SK-N-SH treated with all-trans-retinoic acid at 6 μM for 48 hours (cell line): ENCODE measurements at regions not wholly inside any gene's neighbourhood (a gene's known extent, or its start where the extent isn't known, plus 50 kb on each side); places are given as distances from the start of the nearest gene placed in this dataset.
A peak's percentile ranks its signal among the peaks of the same experiment; 100 is the strongest.

ENCODE experiments used
- ATAC-seq: fragments of 200-7000 bp; cut with Tn5 transposase; 3 replicates; pipeline ENCODE4 v1.9.1; 2020; ENCODE audit warnings: mild to moderate bottlenecking, moderate library complexity
- ARNTL ChIP-seq: fragments of 450-650 bp; formaldehyde crosslinking; IDR thresholded peaks from 2 replicates; pipeline ENCODE4 v1.5.0; 2020; ENCODE audit warnings: low read depth, mild to moderate bottlenecking, moderate library complexity, borderline replicate concordance
- BACH2 ChIP-seq: fragments of 250-450 bp; sonication (Bioruptor Pico); IDR thresholded peaks from 2 replicates; pipeline ENCODE4 v1.9.0; 2021; ENCODE audit warnings: mild to moderate bottlenecking, borderline replicate concordance
- CREB5 ChIP-seq: fragments of 250-450 bp; sonication (Bioruptor Pico); IDR thresholded peaks from 2 replicates; pipeline ENCODE4 v1.5.1; 2020; ENCODE audit warnings: low read depth, mild to moderate bottlenecking, moderate library complexity
- CSRNP3 ChIP-seq: fragments of 250-450 bp; sonication (Bioruptor Pico); IDR thresholded peaks from 2 replicates; pipeline ENCODE4 v1.5.1; 2021; ENCODE audit warnings: mild to moderate bottlenecking, moderate library complexity
- ESRRG ChIP-seq: fragments of 250-450 bp; sonication (Bioruptor Pico); IDR thresholded peaks from 2 replicates; pipeline ENCODE4 v1.6.1; 2021; ENCODE audit warnings: mild to moderate bottlenecking
- GLIS3 ChIP-seq: fragments of 250-450 bp; sonication (Bioruptor Pico); IDR thresholded peaks from 2 replicates; pipeline ENCODE4 v1.5.0; 2020; ENCODE audit warnings: mild to moderate bottlenecking, moderate library complexity
- ISL1 ChIP-seq: fragments of 250-450 bp; sonication (Bioruptor Pico); IDR thresholded peaks from 2 replicates; pipeline ENCODE4 v2.1.2; 2022; ENCODE audit warnings: mild to moderate bottlenecking, moderate library complexity
- OSR1 ChIP-seq: fragments of 250-450 bp; sonication (Bioruptor Pico); IDR thresholded peaks from 2 replicates; pipeline ENCODE4 v1.8.0; 2022; ENCODE audit warnings: moderate library complexity, mild to moderate bottlenecking, inconsistent platforms
- PATZ1 ChIP-seq: fragments of 250-450 bp; sonication (Bioruptor Pico); IDR thresholded peaks from 2 replicates; pipeline ENCODE4 v1.8.0; 2020; ENCODE audit warnings: mild to moderate bottlenecking, moderate library complexity, borderline replicate concordance
- PPARA ChIP-seq: fragments of 250-450 bp; sonication (Bioruptor Pico); IDR thresholded peaks from 2 replicates; pipeline ENCODE4 v1.5.0; 2020; ENCODE audit warnings: mild to moderate bottlenecking, borderline replicate concordance
- RARB ChIP-seq: fragments of 250-450 bp; sonication (Bioruptor Pico); IDR thresholded peaks from 2 replicates; pipeline ENCODE4 v1.8.0; 2021; ENCODE audit warnings: mild to moderate bottlenecking, moderate library complexity
- SNAI2 ChIP-seq: fragments of 250-450 bp; sonication (Bioruptor Pico); IDR thresholded peaks from 2 replicates; pipeline ENCODE4 v1.5.0; 2020; ENCODE audit warnings: mild to moderate bottlenecking, moderate library complexity
- TCF4 ChIP-seq: fragments of 250-450 bp; sonication (Bioruptor Pico); IDR thresholded peaks from 2 replicates; pipeline ENCODE4 v1.8.0; 2021; ENCODE audit warnings: mild to moderate bottlenecking, moderate library complexity, borderline replicate concordance
- TOX ChIP-seq: fragments of 250-450 bp; sonication (Bioruptor Pico); IDR thresholded peaks from 2 replicates; pipeline ENCODE4 v1.8.0; 2021; ENCODE audit warnings: mild to moderate bottlenecking, moderate library complexity, borderline replicate concordance
- TSHZ2 ChIP-seq: fragments of 250-450 bp; sonication (Bioruptor Pico); IDR thresholded peaks from 2 replicates; pipeline ENCODE4 v1.5.0; 2020; ENCODE audit warnings: mild to moderate bottlenecking, moderate library complexity
- ZC3H10 ChIP-seq: fragments of 250-450 bp; sonication (Bioruptor Pico); IDR thresholded peaks from 2 replicates; pipeline ENCODE4 v1.5.1; 2021; ENCODE audit warnings: mild to moderate bottlenecking, moderate library complexity
- ZFP3 ChIP-seq: fragments of 250-450 bp; sonication (Bioruptor Pico); IDR thresholded peaks from 2 replicates; pipeline ENCODE4 v1.5.0; 2020; ENCODE audit warnings: mild to moderate bottlenecking, moderate library complexity
- ZNF565 ChIP-seq: fragments of 450-650 bp; formaldehyde crosslinking; conservative IDR thresholded peaks from 2 replicates; pipeline ENCODE4 v1.5.0; 2020; ENCODE audit warnings: low read depth, mild to moderate bottlenecking, moderate library complexity
- ZNF70 ChIP-seq: fragments of 450-650 bp; formaldehyde crosslinking; IDR thresholded peaks from 2 replicates; pipeline ENCODE4 v1.5.0; 2020; ENCODE audit warnings: mild to moderate bottlenecking, moderate library complexity

- TF ChIP-seq TSHZ2 (CRISPR knock-in tag) (0 out of 2 replicates have a peak, but pooled peaks have one; percentile 26), BACH2 (CRISPR knock-in tag) (no peak), RARB (CRISPR knock-in tag) (no peak), ZNF70 (CRISPR knock-in tag) (no peak)
Measured at GRCh38 chr5:58188262-58188651, 271.6 kb downstream of the PLK2 start (continued).

DNA sequence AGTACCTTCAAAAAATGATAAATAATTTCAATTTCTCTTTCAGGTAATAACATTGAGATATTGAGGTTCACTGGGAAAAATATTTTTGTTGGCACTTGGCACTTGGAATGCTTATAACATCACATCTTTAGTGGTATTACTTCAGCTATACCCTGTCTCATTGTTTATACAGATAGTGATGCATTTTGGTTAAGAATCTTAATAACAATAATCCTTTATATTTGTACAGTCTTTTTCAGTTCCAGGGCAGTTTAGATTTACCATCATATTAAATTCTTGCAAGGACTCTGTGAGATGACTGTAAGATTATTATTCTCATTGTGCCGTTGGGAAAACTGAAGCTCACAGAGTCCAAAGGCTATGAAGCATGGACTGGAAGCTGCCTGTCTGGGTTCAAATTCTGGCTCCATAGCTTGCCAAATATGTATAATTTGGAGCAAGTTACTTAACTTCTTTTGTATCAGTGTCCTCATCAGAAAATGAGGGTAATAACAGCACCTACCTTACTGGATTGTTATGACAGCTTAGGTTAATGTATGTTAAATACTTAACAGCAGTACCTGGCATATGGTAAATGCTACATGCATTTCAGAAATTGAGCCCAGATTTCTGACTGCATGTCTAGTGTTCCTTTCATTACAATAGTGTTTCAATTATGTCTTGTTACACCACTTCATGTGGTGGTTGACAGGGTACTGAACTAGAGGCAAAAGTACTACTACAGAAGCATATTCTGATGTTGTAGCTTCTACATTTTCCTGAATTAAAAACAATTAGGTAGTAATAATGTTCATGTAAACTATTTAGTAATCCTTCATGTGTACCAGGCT is 272.2 kb downstream of the PLK2 start:
- TF ChIP-seq TCF4 (CRISPR knock-in tag) (no peak), TSHZ2 (CRISPR knock-in tag) (no peak), ESRRG (CRISPR knock-in tag) (no peak), PPARA (CRISPR knock-in tag) (no peak), ZFP3 (CRISPR knock-in tag) (no peak), ISL1 (CRISPR knock-in tag) (no peak), ARNTL (CRISPR knock-in tag) (no peak), ZC3H10 (CRISPR knock-in tag) (no peak), SNAI2 (CRISPR knock-in tag) (no peak), OSR1 (CRISPR knock-in tag) (no peak), TOX (CRISPR knock-in tag) (no peak), BACH2 (CRISPR knock-in tag) (no peak), PATZ1 (CRISPR knock-in tag) (no peak), CSRNP3 (CRISPR knock-in tag) (no peak), GLIS3 (CRISPR knock-in tag) (no peak), CREB5 (CRISPR knock-in tag) (no peak)
- ATAC-seq: peak; percentile 22

GRCh38 chr5:58185801-58186200 is 274.1 kb downstream of the PLK2 start:
- ATAC-seq: no peak
- TF ChIP-seq BACH2 (CRISPR knock-in tag): no peak
- no peak; the same call in 1 of the 2 replicates for TF ChIP-seq ISL1 (CRISPR knock-in tag)
- no peak for TF ChIP-seq TOX (CRISPR knock-in tag)
- no peak for TF ChIP-seq CREB5 (CRISPR knock-in tag)
- no peak for TF ChIP-seq ZNF565 (CRISPR knock-in tag)
- no peak for TF ChIP-seq CSRNP3 (CRISPR knock-in tag)
- no peak for TF ChIP-seq TSHZ2 (CRISPR knock-in tag)
- TF ChIP-seq ZC3H10 (CRISPR knock-in tag): no peak
- no peak for TF ChIP-seq ZNF70 (CRISPR knock-in tag)
